ENCODE measurements at regions not wholly inside any gene's neighbourhood (a gene's known extent, or its start where the extent isn't known, plus 50 kb on each side); places are given as distances from the start of the nearest gene placed in this dataset.

DNA sequence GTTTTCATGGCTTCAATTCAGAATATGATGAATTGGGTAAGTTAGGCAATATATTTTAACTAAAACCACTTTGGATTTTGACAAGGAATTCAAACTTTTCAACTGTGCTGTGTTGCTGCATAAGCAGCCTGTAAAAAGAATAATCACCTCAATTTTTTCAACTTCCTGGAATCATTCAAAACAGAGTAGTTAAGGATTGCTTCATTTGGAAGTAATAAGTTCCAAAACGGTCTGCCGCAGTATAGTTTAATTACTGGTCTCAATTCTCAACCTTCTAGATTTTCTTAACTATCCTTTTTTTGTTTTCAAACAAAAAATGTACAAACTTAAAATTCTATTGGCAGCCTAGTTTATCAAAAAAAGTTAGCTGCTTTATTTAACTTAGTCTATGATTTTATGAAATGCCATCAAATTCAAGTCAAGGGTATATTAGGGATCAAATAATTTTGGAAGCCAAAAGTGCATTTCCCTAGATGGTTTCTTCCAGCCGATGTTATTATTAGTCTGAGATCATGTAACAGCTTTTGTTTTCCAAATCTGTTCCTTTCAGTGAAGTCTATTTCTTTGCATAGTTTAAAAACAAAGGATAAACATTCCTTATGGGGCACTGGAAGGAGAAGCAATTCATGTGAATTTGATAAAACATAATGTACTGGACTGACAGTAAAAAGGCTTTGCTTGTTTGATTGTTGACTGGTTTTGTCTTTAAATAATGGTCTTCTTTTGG lies 76.1 kb upstream of the ETAA1 start:
- no peaks in the 10 kb centered on the region for H3K9me2 ChIP-seq (replicated peaks; ENCODE audit: insufficient read depth, low read length)
- H3K79me2 ChIP-seq (ENCODE audit: low read length): no peaks in the 10 kb centered on the region
- TF ChIP-seq, protein P1, sequence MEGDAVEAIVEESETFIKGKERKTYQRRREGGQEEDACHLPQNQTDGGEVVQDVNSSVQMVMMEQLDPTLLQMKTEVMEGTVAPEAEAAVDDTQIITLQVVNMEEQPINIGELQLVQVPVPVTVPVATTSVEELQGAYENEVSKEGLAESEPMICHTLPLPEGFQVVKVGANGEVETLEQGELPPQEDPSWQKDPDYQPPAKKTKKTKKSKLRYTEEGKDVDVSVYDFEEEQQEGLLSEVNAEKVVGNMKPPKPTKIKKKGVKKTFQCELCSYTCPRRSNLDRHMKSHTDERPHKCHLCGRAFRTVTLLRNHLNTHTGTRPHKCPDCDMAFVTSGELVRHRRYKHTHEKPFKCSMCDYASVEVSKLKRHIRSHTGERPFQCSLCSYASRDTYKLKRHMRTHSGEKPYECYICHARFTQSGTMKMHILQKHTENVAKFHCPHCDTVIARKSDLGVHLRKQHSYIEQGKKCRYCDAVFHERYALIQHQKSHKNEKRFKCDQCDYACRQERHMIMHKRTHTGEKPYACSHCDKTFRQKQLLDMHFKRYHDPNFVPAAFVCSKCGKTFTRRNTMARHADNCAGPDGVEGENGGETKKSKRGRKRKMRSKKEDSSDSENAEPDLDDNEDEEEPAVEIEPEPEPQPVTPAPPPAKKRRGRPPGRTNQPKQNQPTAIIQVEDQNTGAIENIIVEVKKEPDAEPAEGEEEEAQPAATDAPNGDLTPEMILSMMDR (IDR thresholded peaks at IDR 0.05; ENCODE audit: low read length): no peak
- no peak for TF ChIP-seq EZH2phosphoT487 (IDR thresholded peaks at IDR 0.05; ENCODE audit: low read length)
- TF ChIP-seq EZH2 (optimal IDR thresholded peaks at IDR 0.05; ENCODE audit: low read depth, low read length): no peak
- no peak overlapping the region for H3K4me2 ChIP-seq (ENCODE audit: low read depth, low read length)
- no peaks in the 10 kb centered on the region for H3F3A ChIP-seq (ENCODE audit: insufficient read depth, low read length)
- no peaks in the 10 kb centered on the region for H3K36me3 ChIP-seq (replicated peaks; ENCODE audit: insufficient read depth, low read length)
- H3K27ac ChIP-seq (ENCODE audit: low read length): no peak overlapping the region
- H3K4me3 ChIP-seq (ENCODE audit: low read length): no peak overlapping the region
- no peak overlapping the region for H3K9ac ChIP-seq (ENCODE audit: low read length)
- H3K9me3 ChIP-seq (replicated peaks; ENCODE audit: insufficient read depth, low read length): no peaks in the 10 kb centered on the region
- no peaks in the 10 kb centered on the region for H3K27me3 ChIP-seq (replicated peaks; ENCODE audit: insufficient read depth, low read length)
- no peak for DNase-seq
- no peaks in the 10 kb centered on the region for H3K4me1 ChIP-seq (ENCODE audit: low read length)
- no peaks in the 10 kb centered on the region for H4K20me1 ChIP-seq (ENCODE audit: insufficient read depth, low read length)
- H2AFZ ChIP-seq (ENCODE audit: low read length): no peak overlapping the region

DNA sequence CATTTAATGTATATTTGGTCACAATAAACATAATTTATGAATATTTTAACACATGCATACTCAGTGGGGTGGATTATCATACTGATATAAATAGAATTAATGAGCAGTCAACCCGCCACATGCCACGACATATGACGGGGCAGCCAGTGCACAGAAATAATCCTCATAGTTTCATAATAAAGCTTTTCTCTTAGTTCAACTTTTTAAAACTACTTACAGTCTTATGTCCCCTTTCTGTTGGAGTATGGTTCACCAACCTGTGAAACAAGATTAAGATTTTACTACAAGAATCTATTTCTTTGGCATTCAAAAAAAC lies 75.6 kb upstream of the ETAA1 start:
- Histone ChIP-seq H3K4me2 (ENCODE audit: low read depth, low read length) (no peak overlapping the region), H3K4me1 (ENCODE audit: low read length) (no peaks in the 10 kb centered on the region), H3F3A (ENCODE audit: insufficient read depth, low read length) (no peaks in the 10 kb centered on the region), H3K9me3 (replicated peaks; ENCODE audit: insufficient read depth, low read length) (no peaks in the 10 kb centered on the region), H3K79me2 (ENCODE audit: low read length) (no peaks in the 10 kb centered on the region), H2AFZ (ENCODE audit: low read length) (no peak overlapping the region), H3K4me3 (ENCODE audit: low read length) (no peak overlapping the region), H4K20me1 (ENCODE audit: insufficient read depth, low read length) (no peaks in the 10 kb centered on the region), H3K27me3 (replicated peaks; ENCODE audit: insufficient read depth, low read length) (no peaks in the 10 kb centered on the region), H3K9me2 (replicated peaks; ENCODE audit: insufficient read depth, low read length) (no peaks in the 10 kb centered on the region), H3K36me3 (replicated peaks; ENCODE audit: insufficient read depth, low read length) (no peaks in the 10 kb centered on the region), H3K27ac (ENCODE audit: low read length) (no peak overlapping the region), H3K9ac (ENCODE audit: low read length) (no peak overlapping the region)
- DNase-seq: no peak
- TF ChIP-seq, protein P1 (IDR thresholded peaks at IDR 0.05; ENCODE audit: low read length): no peak
- TF ChIP-seq EZH2 (optimal IDR thresholded peaks at IDR 0.05; ENCODE audit: low read depth, low read length): no peak
- no peak for TF ChIP-seq EZH2phosphoT487 (IDR thresholded peaks at IDR 0.05; ENCODE audit: low read length)

DNA sequence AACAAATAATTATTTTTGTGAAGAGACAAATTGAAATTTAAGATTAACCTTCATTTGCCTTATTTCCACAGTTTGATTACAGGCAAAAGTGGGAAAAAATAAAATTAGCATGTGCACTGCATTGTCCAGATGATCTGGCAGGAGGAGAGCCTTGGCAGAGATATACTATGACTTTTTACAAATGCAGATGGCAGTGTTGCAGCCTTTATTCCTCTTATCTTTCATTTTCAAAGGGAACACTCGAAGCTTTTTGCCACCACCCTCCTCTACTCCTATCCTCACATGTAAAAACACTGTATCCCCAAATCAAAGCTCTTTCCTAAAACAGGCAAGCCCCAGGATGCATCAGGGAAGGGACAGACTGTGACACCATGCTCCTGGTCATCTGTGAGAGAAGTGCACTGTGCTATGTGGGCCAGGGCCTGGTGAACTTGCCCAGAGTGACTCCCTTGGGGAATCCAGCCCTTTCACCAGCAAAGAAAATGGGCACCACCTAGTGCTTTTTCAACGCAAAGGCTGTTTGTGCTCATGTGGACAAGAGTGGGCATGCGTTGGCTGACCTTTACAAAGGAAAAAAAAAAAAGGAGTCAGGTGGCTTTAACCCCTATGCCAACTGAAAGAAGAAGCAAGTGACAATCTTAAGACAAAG lies 74.7 kb upstream of the ETAA1 start:
- Histone ChIP-seq H3K4me1 (ENCODE audit: low read length) (no peaks in the 10 kb centered on the region), H2AFZ (ENCODE audit: low read length) (0 out of 2 replicates have a peak overlapping the region, but pooled peaks have one; percentile 55), H3K9me3 (replicated peaks; ENCODE audit: insufficient read depth, low read length) (no peaks in the 10 kb centered on the region), H3K4me2 (ENCODE audit: low read depth, low read length) (peak overlapping the region; percentile 50; the same call in 1 of the 2 replicates), H3K36me3 (replicated peaks; ENCODE audit: insufficient read depth, low read length) (no peaks in the 10 kb centered on the region), H3K27me3 (replicated peaks; ENCODE audit: insufficient read depth, low read length) (no peaks in the 10 kb centered on the region), H3F3A (ENCODE audit: insufficient read depth, low read length) (no peaks in the 10 kb centered on the region), H3K27ac (ENCODE audit: low read length) (no peak overlapping the region), H3K9me2 (replicated peaks; ENCODE audit: insufficient read depth, low read length) (no peaks in the 10 kb centered on the region), H4K20me1 (ENCODE audit: insufficient read depth, low read length) (no peaks in the 10 kb centered on the region), H3K9ac (ENCODE audit: low read length) (peak overlapping the region; percentile 18; the same call in 1 of the 2 replicates), H3K79me2 (ENCODE audit: low read length) (no peaks in the 10 kb centered on the region), H3K4me3 (ENCODE audit: low read length) (peak overlapping the region; percentile 21; the same call in 1 of the 2 replicates)
- peak; percentile 57 for DNase-seq
- TF ChIP-seq, protein P1 (IDR thresholded peaks at IDR 0.05; ENCODE audit: low read length): peak; percentile 48
- TF ChIP-seq EZH2 (optimal IDR thresholded peaks at IDR 0.05; ENCODE audit: low read depth, low read length) (no peak), EZH2phosphoT487 (IDR thresholded peaks at IDR 0.05; ENCODE audit: low read length) (no peak)

All from MM.1S (cell line).